SK-N-SH (cell line): ENCODE measurements at regions not wholly inside any gene's neighbourhood (a gene's known extent, or its start where the extent isn't known, plus 50 kb on each side); places are given as distances from the start of the nearest gene placed in this dataset.

Experiments used
- CTCF ChIA-PET: fragments of 300-600, 350-600 bp; formaldehyde crosslinking; extraction: SDS; loops from one replicate; lab custom pipeline; 2021; lab: Yijun Ruan, JAX
- POLR2A ChIA-PET: fragments of 350-600 bp; sonication (Branson Sonifier 250); formaldehyde crosslinking; extraction: SDS; loops from one replicate; lab custom pipeline; 2020; ENCODE audit warnings: antibody characterized with exemption, inconsistent platforms; lab: Yijun Ruan, JAX
- DNase-seq: peaks from one replicate; pipeline ENCODE4 v3.0.0; 2012
- H2AFZ ChIP-seq: fragments of 200-600 bp; sonication (generic); 2 replicates; pipeline ENCODE4 v1.8.1; 2016; ENCODE audit warnings: antibody characterized with exemption, mild to moderate bottlenecking, low read depth
- H3F3A ChIP-seq: fragments of 200-600 bp; sonication (generic); replicated peaks from 2 replicates; pipeline ENCODE3; 2016; ENCODE audit warnings: antibody characterized with exemption, mild to moderate bottlenecking; ENCODE audit not compliant: insufficient read depth
- H3K27ac ChIP-seq, 2 experiments: fragments of 200-500 bp in 1 of 2; fragments of 200-600 bp in 1 of 2; sonication (Bioruptor generic) in 1 of 2; sonication (generic), shearing (Covaris generic) in 1 of 2; 2 replicates each; pipeline versions ENCODE4 v1.5.1 to v1.6.1; 2014 to 2016; ENCODE audit warnings: low read depth in 2 of 2, inconsistent platforms in 1 of 2, low read length in 1 of 2, mild to moderate bottlenecking in 1 of 2, mixed read lengths in 1 of 2
- H3K27me3 ChIP-seq: fragments of 200-600 bp; sonication (generic), shearing (Covaris generic); 2 replicates; pipeline ENCODE4 v1.6.1; 2016; ENCODE audit warnings: mixed run types; ENCODE audit not compliant: insufficient read depth
- H3K36me3 ChIP-seq, 2 experiments: fragments of 200-500 bp in 1 of 2; fragments of 200-600 bp in 1 of 2; sonication (Bioruptor generic) in 1 of 2; sonication (generic) in 1 of 2; replicated peaks in 1 of 2; 2 replicates each; pipeline versions ENCODE3 to v1.5.1; 2014 to 2016; ENCODE audit warnings: low read length in 1 of 2, mild to moderate bottlenecking in 1 of 2; ENCODE audit not compliant: insufficient read depth in 2 of 2, control insufficient read depth in 1 of 2
- H3K4me1 ChIP-seq, 2 experiments: fragments of 200-500 bp in 1 of 2; fragments of 200-600 bp in 1 of 2; sonication (Bioruptor generic) in 1 of 2; sonication (generic), shearing (Covaris generic) in 1 of 2; 2 replicates each; pipeline versions ENCODE4 v1.5.1 to v1.6.1; 2014 to 2016; ENCODE audit warnings: low read depth in 1 of 2, low read length in 1 of 2, mixed run types in 1 of 2; ENCODE audit not compliant: insufficient read depth in 2 of 2, control insufficient read depth in 1 of 2
- H3K4me2 ChIP-seq: fragments of 200-600 bp; sonication (generic), shearing (Covaris generic); 2 replicates; pipeline ENCODE4 v1.6.1; 2017; ENCODE audit warnings: mixed run types
- H3K4me3 ChIP-seq, 2 experiments: fragments of 200-500 bp in 1 of 2; fragments of 200-600 bp in 1 of 2; sonication (Bioruptor generic) in 1 of 2; sonication (generic), shearing (Covaris generic) in 1 of 2; 2 replicates each; pipeline versions ENCODE4 v1.5.1 to v1.8.1; 2014 to 2016; ENCODE audit warnings: low read depth in 2 of 2, inconsistent platforms in 1 of 2, low read length in 1 of 2, mild to moderate bottlenecking in 1 of 2, mixed read lengths in 1 of 2, moderate library complexity in 1 of 2
- H3K79me2 ChIP-seq: fragments of 200-600 bp; sonication (generic); 2 replicates; pipeline ENCODE4 v1.8.1; 2017; ENCODE audit warnings: mild to moderate bottlenecking; ENCODE audit not compliant: insufficient read depth
- H3K9ac ChIP-seq: fragments of 200-600 bp; sonication (generic); 2 replicates; pipeline ENCODE4 v1.6.1; 2017; ENCODE audit warnings: mixed run types
- H3K9me2 ChIP-seq: fragments of 200-600 bp; sonication (generic); 2 replicates; pipeline ENCODE4 v1.6.1; 2017; ENCODE audit warnings: mixed run types
- H3K9me3 ChIP-seq: fragments of 200-600 bp; sonication (generic); 2 replicates; pipeline ENCODE4 v1.6.1; 2017; ENCODE audit warnings: mixed run types, mild to moderate bottlenecking, moderate library complexity
- H4K20me1 ChIP-seq: fragments of 200-600 bp; sonication (generic); 2 replicates; pipeline ENCODE4 v1.6.1; 2017; ENCODE audit warnings: mild to moderate bottlenecking, mixed run types; ENCODE audit not compliant: insufficient read depth
- ELF1 ChIP-seq: IDR thresholded peaks from 2 replicates; pipeline ENCODE4 v1.4.0; 2012
- EZH2phosphoT487 ChIP-seq: fragments of 200-600 bp; sonication (generic); IDR thresholded peaks from 2 replicates; pipeline ENCODE4 v1.6.1; 2017; ENCODE audit warnings: low read depth, mixed run types, mild to moderate bottlenecking, antibody characterized with exemption, moderate library complexity, borderline replicate concordance
- FOXJ3 ChIP-seq: sonication (generic); formaldehyde crosslinking; IDR thresholded peaks from 2 replicates; pipeline ENCODE4 v1.5.1; 2020; ENCODE audit warnings: mild to moderate bottlenecking, missing genetic modification reagents
- GATA2 ChIP-seq: sonication (generic); formaldehyde crosslinking; IDR thresholded peaks from 2 replicates; pipeline ENCODE4 v1.5.0; 2020; ENCODE audit warnings: mild to moderate bottlenecking, missing genetic modification reagents
- JUND ChIP-seq: IDR thresholded peaks from 2 replicates; pipeline ENCODE4 v1.4.0; 2012
- MXI1 ChIP-seq: IDR thresholded peaks from 2 replicates; pipeline ENCODE4 v1.6.1; 2012; ENCODE audit warnings: mild to moderate bottlenecking, low read depth, low read length, improper control_type of control experiment
- NRF1 ChIP-seq: IDR thresholded peaks from 2 replicates; pipeline ENCODE4 v1.6.1; 2012; ENCODE audit warnings: low read depth, mild to moderate bottlenecking, low read length
- SIN3A ChIP-seq: IDR thresholded peaks from 2 replicates; pipeline ENCODE4 v1.6.1; 2012; ENCODE audit warnings: low read depth, mild to moderate bottlenecking, low read length, moderate library complexity, borderline replicate concordance
- SMC3 ChIP-seq: IDR thresholded peaks from 2 replicates; pipeline ENCODE4 v1.6.1; 2012; ENCODE audit warnings: low read depth, low read length, improper control_type of control experiment
- TCF12 ChIP-seq: IDR thresholded peaks from 2 replicates; pipeline ENCODE4 v1.4.0; 2012
- TEAD4 ChIP-seq: IDR thresholded peaks from 2 replicates; pipeline ENCODE4 v1.4.0; 2012; ENCODE audit warnings: mild to moderate bottlenecking, borderline replicate concordance; ENCODE audit not compliant: insufficient read depth
- USF2 ChIP-seq: fragments of 150-350 bp; IDR thresholded peaks from 2 replicates; pipeline ENCODE4 v1.6.1; 2017; ENCODE audit warnings: antibody characterized with exemption, low read length, low read depth, borderline replicate concordance
- WGBS: methylation state at CpG from one replicate; pipeline ENCODE4 v1.1.6; 2017; ENCODE audit warnings: low lambda C conversion rate; 5-methylcytosine and 5-hydroxymethylcytosine counted together
- TF ChIP-seq, protein P1 (sequence below): IDR thresholded peaks from 2 replicates; pipeline ENCODE4 v1.4.0; 2012; ENCODE audit warnings: low read depth, borderline replicate concordance

DNA sequence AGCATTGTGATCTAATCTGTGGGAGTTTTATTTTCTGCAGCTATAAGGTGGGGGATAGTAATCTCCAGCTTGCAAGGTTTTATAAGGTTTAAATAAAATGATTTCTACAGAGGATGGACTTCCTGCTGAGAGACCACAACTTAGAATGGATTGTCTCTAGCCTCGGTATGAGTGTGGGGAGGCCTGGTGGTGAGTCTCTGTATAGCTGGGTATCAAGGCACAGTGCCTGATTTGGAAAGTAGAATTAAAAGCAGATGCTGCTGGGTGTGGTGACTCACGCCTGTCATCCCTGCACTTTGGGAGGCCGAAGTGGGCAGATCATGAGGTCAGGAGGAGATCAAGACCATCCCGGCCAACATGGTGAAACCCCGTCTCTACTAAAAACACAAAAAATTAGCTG is 162.0 kb upstream of the GATB start:
- Histone ChIP-seq H3K36me3 (no peaks in the 10 kb centered on the region), H3K4me2 (no peak overlapping the region), H3F3A (no peaks in the 10 kb centered on the region), H3K27me3 (peaks cover 6% of the 10 kb centered on the region; the same call in 1 of the 2 replicates), H3K79me2 (no peaks in the 10 kb centered on the region), H3K4me3 (no peak overlapping the region), H3K9me2 (no peaks in the 10 kb centered on the region), H3K9ac (no peak overlapping the region), H3K4me1 (0 out of 4 replicates have a peak, but pooled peaks cover 0 to 10% of the 10 kb centered on the region in 2 experiments), H3K9me3 (no peaks in the 10 kb centered on the region), H4K20me1 (no peaks in the 10 kb centered on the region), H3K27ac (no peak overlapping the region), H2AFZ (no peak overlapping the region)
- no peak for DNase-seq
- ChIA-PET POLR2A (interaction anchor here (0.6 kb wide), 1 partner anchor 139 kb away, joined by 3 read pairs; no protein-coding TSS in a partner anchor), CTCF (interaction anchor here (1.0 kb wide), 1 partner anchor 14 kb away, joined by 3 read pairs; no protein-coding TSS in a partner anchor)
- TF ChIP-seq TCF12, result peak; percentile 31; the same call in 1 of the 2 replicates
- TF ChIP-seq NRF1, result no peak
- TF ChIP-seq GATA2, result no peak
- WGBS, result 72% methylated on average over 5 of the region's 5 CpGs

GRCh38 chr4:151922306-151922705 is 161.5 kb upstream of the GATB start:
- Histone ChIP-seq H4K20me1 (no peaks in the 10 kb centered on the region), H3F3A (no peaks in the 10 kb centered on the region), H3K4me3 (no peak overlapping the region), H3K9me3 (no peaks in the 10 kb centered on the region), H3K79me2 (no peaks in the 10 kb centered on the region), H3K36me3 (no peaks in the 10 kb centered on the region), H3K27me3 (peaks cover 6% of the 10 kb centered on the region; the same call in 1 of the 2 replicates), H3K9ac (no peak overlapping the region), H3K4me1 (0 out of 4 replicates have a peak, but pooled peaks cover 0 to 10% of the 10 kb centered on the region in 2 experiments), H2AFZ (no peak overlapping the region), H3K9me2 (no peaks in the 10 kb centered on the region), H3K4me2 (no peak overlapping the region), H3K27ac (no peak overlapping the region)
- ChIA-PET CTCF (no interaction called here), POLR2A (interaction anchor here (0.6 kb wide), 1 partner anchor 140 kb away, joined by 3 read pairs; no protein-coding TSS in a partner anchor)
- 77% methylated on average over 3 of the region's 4 CpGs for WGBS
- DNase-seq, result no peak
- no peak for TF ChIP-seq EZH2phosphoT487
- no peak for TF ChIP-seq USF2
- TF ChIP-seq FOXJ3 (CRISPR knock-in tag), result no peak
- no peak for TF ChIP-seq JUND
- TF ChIP-seq, protein P1, sequence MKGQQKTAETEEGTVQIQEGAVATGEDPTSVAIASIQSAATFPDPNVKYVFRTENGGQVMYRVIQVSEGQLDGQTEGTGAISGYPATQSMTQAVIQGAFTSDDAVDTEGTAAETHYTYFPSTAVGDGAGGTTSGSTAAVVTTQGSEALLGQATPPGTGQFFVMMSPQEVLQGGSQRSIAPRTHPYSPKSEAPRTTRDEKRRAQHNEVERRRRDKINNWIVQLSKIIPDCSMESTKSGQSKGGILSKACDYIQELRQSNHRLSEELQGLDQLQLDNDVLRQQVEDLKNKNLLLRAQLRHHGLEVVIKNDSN, result no peak
- no peak for TF ChIP-seq SIN3A
- TF ChIP-seq MXI1, result no peak
- no peak for TF ChIP-seq TEAD4
- TF ChIP-seq ELF1, result no peak
- no peak for TF ChIP-seq SMC3
- no peak for TF ChIP-seq GATA2
